ENCODE measurements at regions not wholly inside any gene's neighbourhood (a gene's known extent, or its start where the extent isn't known, plus 50 kb on each side); places are given as distances from the start of the nearest gene placed in this dataset.

DNA sequence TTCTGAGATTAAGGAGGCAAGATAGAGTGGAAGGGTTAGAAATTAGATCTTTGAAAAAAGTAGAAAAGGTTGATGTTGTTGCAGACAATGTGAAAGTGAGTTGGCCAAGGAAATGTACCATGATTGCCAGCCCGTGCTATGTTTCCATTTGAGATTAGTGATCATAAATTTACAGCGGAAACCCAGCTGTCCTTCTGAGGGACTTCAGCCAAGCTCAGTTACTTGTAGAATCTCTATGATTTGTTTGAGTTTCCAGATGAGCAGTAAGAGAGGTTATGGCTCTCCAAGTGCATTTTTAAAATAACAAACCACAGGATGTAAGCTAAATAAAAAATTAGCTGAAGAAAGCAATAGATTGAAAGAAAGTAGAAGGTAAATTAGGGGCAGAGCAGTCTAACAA lies 54.2 kb upstream of the RBMS3 start:
- Histone ChIP-seq H3K36me3 (ENCODE audit: control insufficient read depth in 2 of 4, insufficient read depth in 4 of 4, low read length in 3 of 4) (no peaks in the 10 kb centered on the region), H3K23me2 (ENCODE audit: low read depth, low read length) (no peaks in the 10 kb centered on the region; the same call in 1 of the 2 replicates), H3K18ac (ENCODE audit: extremely low read depth, low read length) (no peak overlapping the region), H2BK12ac (ENCODE audit: low read depth, low read length) (no peak overlapping the region), H3K79me1 (ENCODE audit: low read depth, low read length) (no peaks in the 10 kb centered on the region), H2BK5ac (ENCODE audit: low read depth, low read length) (no peak overlapping the region), H4K5ac (ENCODE audit: insufficient read length, low read depth, low read length) (no peak overlapping the region), H3K9ac (replicated peaks in 1 of 4; ENCODE audit: extremely low read depth in 1 of 4, low read depth in 3 of 4, low read length in 3 of 4) (no peak overlapping the region), H4K8ac (ENCODE audit: extremely low read depth, insufficient read depth, low read length) (no peak overlapping the region), H3K27me3 (replicated peaks in 1 of 4; ENCODE audit: control insufficient read depth in 3 of 4, extremely low read depth in 1 of 4, insufficient read depth in 3 of 4, low read length in 3 of 4) (no peaks in the 10 kb centered on the region), H3K4me3 (ENCODE audit: extremely low read depth in 1 of 4, insufficient read depth in 2 of 4, low read depth in 3 of 4, low read length in 4 of 4) (no peak overlapping the region), H3K4me1 (replicated peaks in 1 of 4; ENCODE audit: control insufficient read depth in 3 of 4, insufficient read depth in 4 of 4, low read length in 3 of 4) (no peaks in the 10 kb centered on the region), H4K20me1 (replicated peaks in 1 of 2; ENCODE audit: control insufficient read depth in 1 of 2, insufficient read depth in 2 of 2, low read length in 2 of 2) (no peaks in the 10 kb centered on the region), H3K27ac (ENCODE audit: low read depth, low read length) (no peak overlapping the region), H3K56ac (replicated peaks; ENCODE audit: insufficient read length, low read depth, low read length) (no peak overlapping the region), H3K9me3 (ENCODE audit: insufficient read depth in 2 of 2, low read depth in 1 of 2, low read length in 1 of 2) (no peaks in the 10 kb centered on the region), H3K4ac (replicated peaks; ENCODE audit: insufficient read length, low read depth, low read length) (no peak overlapping the region), H3K4me2 (ENCODE audit: insufficient read depth in 1 of 2, low read depth in 2 of 2, low read length in 2 of 2) (no peak overlapping the region), H4K91ac (replicated peaks; ENCODE audit: insufficient read length, low read length) (no peak overlapping the region), H2BK20ac (ENCODE audit: low read length) (no peak overlapping the region), H2AFZ (ENCODE audit: low read length) (no peak overlapping the region), H3K23ac (ENCODE audit: insufficient read length) (no peak overlapping the region), H3K14ac (ENCODE audit: insufficient read length) (no peak overlapping the region), H2BK120ac (replicated peaks; ENCODE audit: low read depth, low read length) (no peak overlapping the region), H3K79me2 (ENCODE audit: control insufficient read depth in 1 of 2, insufficient read depth in 2 of 2, low read length in 2 of 2) (no peaks in the 10 kb centered on the region), H2BK15ac (ENCODE audit: low read length) (no peak overlapping the region), H2AK5ac (ENCODE audit: low read depth, low read length) (no peak overlapping the region)
- DNase-seq (ENCODE audit: low read depth in 1 of 2, low spot score in 2 of 2) = no peak
- ChIA-PET POLR2A (ENCODE audit: partially characterized antibody) (no interaction called here), CTCF (ENCODE audit: partially characterized antibody) (no interaction called here)
- no peak for FAIRE-seq
- TF ChIP-seq ZNF274 (IDR thresholded peaks at IDR 0.05; ENCODE audit: borderline replicate concordance, extremely low read depth, low read length) (no peak), EP300 (IDR thresholded peaks at IDR 0.05; ENCODE audit: borderline replicate concordance in 1 of 2, low read depth in 2 of 2, low read length in 2 of 2) (no peak), GTF2F1 (IDR thresholded peaks at IDR 0.05; ENCODE audit: borderline replicate concordance, low read depth, low read length) (no peak), SAP30 (IDR thresholded peaks at IDR 0.05; ENCODE audit: insufficient read depth, insufficient replicate concordance, low read length) (no peak), POLR2AphosphoS5 (IDR thresholded peaks at IDR 0.05; ENCODE audit: low read depth, low read length) (no peak), GABPA (IDR thresholded peaks at IDR 0.05; ENCODE audit: borderline replicate concordance, insufficient read depth, low read length) (no peak), TEAD4 (IDR thresholded peaks at IDR 0.05; ENCODE audit: low read depth, low read length) (no peak), CEBPB (IDR thresholded peaks at IDR 0.05; ENCODE audit: low read depth, low read length) (no peak), JUN (IDR thresholded peaks at IDR 0.05; ENCODE audit: low read depth, low read length) (no peak), KDM5A (IDR thresholded peaks at IDR 0.05; ENCODE audit: low read length) (no peak)
- WGBS, 2 experiments (ENCODE audit: extremely low coverage in 1 of 2, insufficient coverage in 1 of 2, insufficient read length in 1 of 2, insufficient replicate concordance in 2 of 2, low coverage in 1 of 2, low lambda C conversion rate in 2 of 2, missing lambda C conversion rate in 1 of 2) = 100% methylated on average over 2 of the region's 2 CpGs; no CpG with 5 or more reads in 1 of the 2 experiments

Measured in H1 (cell line).